ENCODE measurements at regions not wholly inside any gene's neighbourhood (a gene's known extent, or its start where the extent isn't known, plus 50 kb on each side); places are given as distances from the start of the nearest gene placed in this dataset.

- DNase-seq (ENCODE audit: low spot score) (no peak), ATAC-seq (ENCODE audit: low FRiP score) (no peak)
- no peak for TF ChIP-seq CTCF (IDR thresholded peaks at IDR 0.05)
These were observed 344.7 kb upstream of the SYT4 start for GRCh38 chr18:43622024-43622423.

GRCh38 chr18:43625582-43625981, 348.3 kb upstream of the SYT4 start:
- no peak for DNase-seq (ENCODE audit: low spot score)
- ATAC-seq (ENCODE audit: low FRiP score) = no peak
- TF ChIP-seq CTCF (IDR thresholded peaks at IDR 0.05) = no peak

- no peak for TF ChIP-seq CTCF (IDR thresholded peaks at IDR 0.05)
- DNase-seq (ENCODE audit: low spot score) = no peak
- no peak for ATAC-seq (ENCODE audit: low FRiP score)
These were observed 350.7 kb upstream of the SYT4 start for GRCh38 chr18:43627848-43628530.

GRCh38 chr18:43634994-43635393, 357.7 kb upstream of the SYT4 start:
- ATAC-seq (ENCODE audit: low FRiP score) (no peak), DNase-seq (ENCODE audit: low spot score) (no peak)
- TF ChIP-seq CTCF (IDR thresholded peaks at IDR 0.05) = no peak

GRCh38 chr18:43635397-43635796, 358.1 kb upstream of the SYT4 start:
- DNase-seq (ENCODE audit: low spot score) (no peak), ATAC-seq (ENCODE audit: low FRiP score) (no peak)
- TF ChIP-seq CTCF (IDR thresholded peaks at IDR 0.05) = no peak

GRCh38 chr18:43642727-43643330, 365.5 kb upstream of the SYT4 start:
- DNase-seq (ENCODE audit: low spot score) = no peak
- ATAC-seq (ENCODE audit: low FRiP score) = no peak
- no peak for TF ChIP-seq CTCF (IDR thresholded peaks at IDR 0.05)

GRCh38 chr18:43648002-43648401, 370.7 kb upstream of the SYT4 start:
- ATAC-seq (ENCODE audit: low FRiP score) = no peak
- TF ChIP-seq CTCF (IDR thresholded peaks at IDR 0.05) = no peak
- no peak for DNase-seq (ENCODE audit: low spot score)

Data from omental fat pad (tissue), 3 donors.